ENCODE measurements at regions not wholly inside any gene's neighbourhood (a gene's known extent, or its start where the extent isn't known, plus 50 kb on each side); places are given as distances from the start of the nearest gene placed in this dataset.

- Histone ChIP-seq H3K27ac (no peak overlapping the region), H3K27me3 (no peaks in the 10 kb centered on the region), H3K36me3 (no peaks in the 10 kb centered on the region), H3K4me1 (no peaks in the 10 kb centered on the region), H3K9me3 (no peaks in the 10 kb centered on the region), H3K4me3 (no peak overlapping the region)
- DNase-seq (no peak), ATAC-seq (no peak)
- no peak for TF ChIP-seq CTCF (IDR thresholded peaks at IDR 0.05)
- intact Hi-C loops (cut with DNase I): no loop called here
Measured at GRCh38 chr10:9004736-9005135, 950.2 kb downstream of the GATA3 start.

- Histone ChIP-seq H3K9me3 (no peaks in the 10 kb centered on the region), H3K36me3 (no peaks in the 10 kb centered on the region), H3K27ac (no peak overlapping the region), H3K27me3 (no peaks in the 10 kb centered on the region), H3K4me3 (no peak overlapping the region), H3K4me1 (no peaks in the 10 kb centered on the region)
- no peak for TF ChIP-seq CTCF (IDR thresholded peaks at IDR 0.05)
- no peak for DNase-seq
- no peak for ATAC-seq
- intact Hi-C loops (cut with DNase I): no loop called here
Measured at GRCh38 chr10:9009505-9009904, 955.0 kb downstream of the GATA3 start.

- DNase-seq: no peak
- Histone ChIP-seq H3K27ac (no peak overlapping the region), H3K27me3 (no peaks in the 10 kb centered on the region), H3K4me3 (no peak overlapping the region), H3K36me3 (no peaks in the 10 kb centered on the region), H3K9me3 (no peaks in the 10 kb centered on the region), H3K4me1 (no peaks in the 10 kb centered on the region)
- TF ChIP-seq CTCF (IDR thresholded peaks at IDR 0.05): no peak
- no peak for ATAC-seq
- intact Hi-C loops (cut with DNase I): no loop called here
Measured at GRCh38 chr10:9010093-9010492, 955.6 kb downstream of the GATA3 start.

- Histone ChIP-seq H3K9me3 (no peaks in the 10 kb centered on the region), H3K27ac (no peak overlapping the region), H3K4me1 (no peaks in the 10 kb centered on the region), H3K36me3 (no peaks in the 10 kb centered on the region), H3K27me3 (no peaks in the 10 kb centered on the region), H3K4me3 (no peak overlapping the region)
- ATAC-seq (no peak), DNase-seq (no peak)
- no peak for TF ChIP-seq CTCF (IDR thresholded peaks at IDR 0.05)
- intact Hi-C loops (cut with DNase I): no loop called here
Measured at GRCh38 chr10:9010931-9011670, 956.6 kb downstream of the GATA3 start.

GRCh38 chr10:9012312-9012711 is 957.8 kb downstream of the GATA3 start:
- no peak for TF ChIP-seq CTCF (IDR thresholded peaks at IDR 0.05)
- no peak for ATAC-seq
- no peak for DNase-seq
- Histone ChIP-seq H3K4me3 (no peak overlapping the region), H3K9me3 (no peaks in the 10 kb centered on the region), H3K27me3 (no peaks in the 10 kb centered on the region), H3K27ac (no peak overlapping the region), H3K4me1 (no peaks in the 10 kb centered on the region), H3K36me3 (no peaks in the 10 kb centered on the region)
- intact Hi-C loops (cut with DNase I): no loop called here

GRCh38 chr10:9015005-9015404 is 960.5 kb downstream of the GATA3 start:
- Histone ChIP-seq H3K4me1 (no peaks in the 10 kb centered on the region), H3K9me3 (no peaks in the 10 kb centered on the region), H3K27ac (no peak overlapping the region), H3K36me3 (no peaks in the 10 kb centered on the region), H3K4me3 (no peak overlapping the region), H3K27me3 (no peaks in the 10 kb centered on the region)
- no peak for TF ChIP-seq CTCF (IDR thresholded peaks at IDR 0.05)
- no peak for ATAC-seq
- DNase-seq: no peak
- intact Hi-C loops (cut with DNase I): no loop called here
